GM20000 (cell line): ENCODE measurements at regions not wholly inside any gene's neighbourhood (a gene's known extent, or its start where the extent isn't known, plus 50 kb on each side); places are given as distances from the start of the nearest gene placed in this dataset.
"Not testable (repeated sequence)": the region's sequence is repeated elsewhere in the genome, so short reads cannot be mapped to it uniquely, and the experiment has no call there.

ENCODE experiments used
- DNase-seq: peaks from one replicate; pipeline ENCODE4 v3.0.0; 2012; ENCODE audit warnings: low spot score
- TF ChIP-seq, protein P1 (sequence below): IDR thresholded peaks from 2 replicates; pipeline ENCODE4 v1.5.1; 2012; ENCODE audit warnings: mild to moderate bottlenecking, control low read depth; ENCODE audit errors: extremely low read depth, missing control alignments

DNA sequence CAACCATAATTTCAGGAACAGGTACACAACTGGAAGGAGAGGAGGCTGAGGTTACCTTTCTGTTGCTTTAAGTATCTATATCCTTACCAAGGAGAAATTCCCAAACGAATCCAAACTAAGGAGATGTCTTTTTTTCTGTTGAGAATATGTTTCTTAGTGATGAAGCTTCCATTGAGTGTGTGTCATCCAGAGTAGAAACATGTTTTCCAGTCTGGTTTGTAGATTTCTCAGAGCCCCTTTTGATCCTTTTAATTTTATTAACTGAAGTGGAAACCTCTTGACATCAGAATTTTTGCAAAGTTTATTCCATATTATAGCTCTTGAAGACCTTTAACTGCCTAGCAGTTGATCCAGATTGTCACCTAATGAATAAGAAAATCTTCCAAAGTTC, 207.1 kb upstream of the FERD3L start:
- DNase-seq, result no peak
- TF ChIP-seq, protein P1, sequence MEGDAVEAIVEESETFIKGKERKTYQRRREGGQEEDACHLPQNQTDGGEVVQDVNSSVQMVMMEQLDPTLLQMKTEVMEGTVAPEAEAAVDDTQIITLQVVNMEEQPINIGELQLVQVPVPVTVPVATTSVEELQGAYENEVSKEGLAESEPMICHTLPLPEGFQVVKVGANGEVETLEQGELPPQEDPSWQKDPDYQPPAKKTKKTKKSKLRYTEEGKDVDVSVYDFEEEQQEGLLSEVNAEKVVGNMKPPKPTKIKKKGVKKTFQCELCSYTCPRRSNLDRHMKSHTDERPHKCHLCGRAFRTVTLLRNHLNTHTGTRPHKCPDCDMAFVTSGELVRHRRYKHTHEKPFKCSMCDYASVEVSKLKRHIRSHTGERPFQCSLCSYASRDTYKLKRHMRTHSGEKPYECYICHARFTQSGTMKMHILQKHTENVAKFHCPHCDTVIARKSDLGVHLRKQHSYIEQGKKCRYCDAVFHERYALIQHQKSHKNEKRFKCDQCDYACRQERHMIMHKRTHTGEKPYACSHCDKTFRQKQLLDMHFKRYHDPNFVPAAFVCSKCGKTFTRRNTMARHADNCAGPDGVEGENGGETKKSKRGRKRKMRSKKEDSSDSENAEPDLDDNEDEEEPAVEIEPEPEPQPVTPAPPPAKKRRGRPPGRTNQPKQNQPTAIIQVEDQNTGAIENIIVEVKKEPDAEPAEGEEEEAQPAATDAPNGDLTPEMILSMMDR, result no peak

GRCh38 chr7:19351341-19352304, 206.4 kb upstream of the FERD3L start:
- TF ChIP-seq, protein P1, result no peak
- DNase-seq, result no peak

DNA sequence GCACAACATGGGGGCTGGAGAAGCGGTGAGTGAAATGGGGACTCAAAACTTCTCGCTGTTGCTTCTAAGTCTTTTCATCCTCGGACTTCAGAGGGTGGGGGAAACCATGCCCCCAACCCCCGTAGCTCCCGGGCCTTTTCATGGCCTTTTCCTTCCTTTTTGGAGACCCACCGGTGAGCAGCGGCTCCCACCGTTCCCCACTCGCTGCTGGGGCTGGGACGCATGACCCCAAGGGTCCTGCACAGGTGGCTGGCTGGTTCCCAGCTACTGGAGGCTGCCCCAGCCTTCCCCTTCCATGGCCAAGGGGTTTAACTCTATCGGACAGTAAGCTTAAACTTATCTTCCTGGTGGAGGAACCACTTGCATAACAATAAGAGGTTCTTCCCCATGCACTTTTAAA, 194.3 kb upstream of the FERD3L start:
- TF ChIP-seq, protein P1, result no peak
- no peak for DNase-seq

DNA sequence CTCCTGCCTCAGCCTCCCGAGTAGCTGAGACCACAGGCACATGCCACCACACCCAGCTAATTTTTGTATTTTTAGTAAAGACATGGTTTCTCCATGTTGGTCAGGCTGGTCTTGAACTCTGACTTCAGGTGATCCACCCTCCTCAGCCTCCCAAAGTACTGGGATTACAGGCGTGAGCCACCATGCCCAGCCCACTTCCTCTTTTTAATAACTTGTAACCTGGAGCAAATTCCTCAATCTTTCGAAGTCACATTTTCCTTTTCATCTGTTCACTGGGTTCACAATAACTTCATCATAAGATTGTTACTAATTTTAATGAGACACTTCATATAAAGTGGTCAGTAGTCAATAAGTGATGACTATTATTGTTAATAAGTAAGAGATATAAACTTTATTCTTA, 193.3 kb upstream of the FERD3L start:
- not testable (repeated sequence) for DNase-seq

- TF ChIP-seq, protein P1, result no peak
- no peak for DNase-seq
Observed at GRCh38 chr7:19336836-19337383, 191.7 kb upstream of the FERD3L start.

DNA sequence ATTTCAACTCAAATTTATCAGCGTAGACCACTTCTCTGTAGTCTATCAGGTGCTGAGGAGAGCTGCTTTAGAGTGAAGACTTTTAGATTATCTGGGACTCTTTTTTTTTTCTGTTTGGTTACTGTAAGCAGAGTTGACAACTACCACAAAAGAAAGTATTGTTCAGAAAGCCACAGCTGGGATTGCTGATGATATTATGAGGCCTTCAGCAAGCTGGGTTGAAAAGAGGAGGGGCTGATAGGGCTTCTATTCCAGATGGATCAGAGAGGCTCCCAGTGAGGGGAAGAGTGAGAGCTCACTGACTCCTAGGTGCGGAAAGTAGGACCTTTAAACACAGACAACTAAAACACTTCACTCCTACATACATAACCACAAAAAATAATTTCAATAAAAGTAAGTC, 188.5 kb upstream of the FERD3L start:
- TF ChIP-seq, protein P1, result no peak
- DNase-seq, result no peak

DNA sequence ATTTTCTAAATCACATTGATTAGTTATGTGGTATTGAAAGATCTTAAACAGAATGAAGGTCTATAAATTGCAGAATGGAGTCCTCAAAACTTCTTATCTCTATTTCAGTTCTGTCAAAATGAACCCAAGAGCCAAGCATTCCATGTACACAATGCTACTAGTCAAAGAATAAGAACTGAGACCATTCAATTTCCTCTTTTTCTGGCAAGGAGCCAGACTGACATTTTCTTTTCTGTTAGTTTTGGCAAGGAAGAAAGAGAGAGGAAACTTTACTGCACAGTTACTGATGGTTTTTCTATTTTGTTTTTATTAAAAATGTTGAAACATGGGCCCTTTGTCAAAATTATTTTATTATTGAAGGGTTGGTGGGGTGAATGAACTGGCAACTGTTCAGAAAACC, 181.8 kb upstream of the FERD3L start:
- no peak for DNase-seq
- TF ChIP-seq, protein P1, result no peak
